Mesenchymal stem cell (in vitro differentiated cells and primary cell): ENCODE measurements at regions not wholly inside any gene's neighbourhood (a gene's known extent, or its start where the extent isn't known, plus 50 kb on each side); places are given as distances from the start of the nearest gene placed in this dataset.

ENCODE experiments used
- DNase-seq: peaks from one replicate; pipeline ENCODE4 v3.0.0-alpha.2; 2013
- H2AFZ ChIP-seq: one replicate; pipeline ENCODE4 v1.6.1; 2013; ENCODE audit warnings: low read depth, mild to moderate bottlenecking, control low read depth, inconsistent platforms, low read length, moderate library complexity
- H2AK5ac ChIP-seq: 2 replicates; pipeline ENCODE4 v1.6.1; 2013; ENCODE audit warnings: low read length, moderate library complexity, mild to moderate bottlenecking, inconsistent platforms; ENCODE audit not compliant: severe bottlenecking
- H2BK120ac ChIP-seq: one replicate; pipeline ENCODE4 v1.6.1; 2013; ENCODE audit warnings: low read depth, mild to moderate bottlenecking, inconsistent platforms, low read length, moderate library complexity
- H2BK12ac ChIP-seq, 2 experiments: one replicate each; pipeline ENCODE4 v1.6.1; 2013; ENCODE audit warnings: inconsistent platforms in 2 of 2, low read length in 2 of 2, mild to moderate bottlenecking in 2 of 2, moderate library complexity in 2 of 2, control low read depth in 1 of 2
- H2BK15ac ChIP-seq: one replicate; pipeline ENCODE4 v1.6.1; 2013; ENCODE audit warnings: mild to moderate bottlenecking, low read depth, inconsistent platforms; ENCODE audit not compliant: poor library complexity, severe bottlenecking
- H2BK5ac ChIP-seq: 2 replicates; pipeline ENCODE4 v1.6.1; 2013; ENCODE audit warnings: low read depth, mild to moderate bottlenecking, low read length, control low read depth, inconsistent platforms; ENCODE audit not compliant: poor library complexity, severe bottlenecking
- H3K14ac ChIP-seq, 2 experiments: one replicate each; pipeline ENCODE4 v1.6.1; 2013; ENCODE audit warnings: inconsistent platforms in 2 of 2, low read length in 2 of 2, control low read depth in 1 of 2, mild to moderate bottlenecking in 1 of 2, moderate library complexity in 1 of 2
- H3K18ac ChIP-seq, 2 experiments: one replicate each; pipeline ENCODE4 v1.6.1; 2013; ENCODE audit warnings: inconsistent platforms in 2 of 2, low read length in 2 of 2, control low read depth in 1 of 2, low read depth in 1 of 2, mild to moderate bottlenecking in 1 of 2
- H3K23ac ChIP-seq, 2 experiments: one replicate each; pipeline ENCODE4 v1.6.1; 2013; ENCODE audit warnings: inconsistent platforms in 2 of 2, low read length in 2 of 2, mild to moderate bottlenecking in 2 of 2, moderate library complexity in 2 of 2, control low read depth in 1 of 2
- H3K27ac ChIP-seq: 2 replicates; pipeline ENCODE4 v1.5.1; 2013; ENCODE audit warnings: mild to moderate bottlenecking, moderate library complexity, low read length, control low read depth, inconsistent platforms; ENCODE audit not compliant: poor library complexity, severe bottlenecking
- H3K27me3 ChIP-seq, 2 experiments: 2 replicates each; pipeline versions ENCODE4 v1.6.1 to v1.7.0; 2013; ENCODE audit warnings: low read length in 2 of 2, mild to moderate bottlenecking in 2 of 2, moderate library complexity in 2 of 2, control low read depth in 1 of 2, inconsistent platforms in 1 of 2; ENCODE audit not compliant: control insufficient read depth in 1 of 2, insufficient read depth in 1 of 2
- H3K36me3 ChIP-seq, 2 experiments: 2 replicates each; pipeline versions ENCODE4 v1.6.1 to v1.7.0; 2013; ENCODE audit warnings: low read length in 2 of 2, control low read depth in 1 of 2, inconsistent platforms in 1 of 2, low read depth in 1 of 2, mild to moderate bottlenecking in 1 of 2; ENCODE audit not compliant: insufficient read depth in 2 of 2, control insufficient read depth in 1 of 2
- H3K4ac ChIP-seq, 2 experiments: one replicate each; pipeline ENCODE4 v1.6.1; 2013; ENCODE audit warnings: inconsistent platforms in 2 of 2, low read length in 2 of 2, mild to moderate bottlenecking in 2 of 2, moderate library complexity in 2 of 2, control low read depth in 1 of 2, low read depth in 1 of 2
- H3K4me1 ChIP-seq: 2 replicates; pipeline ENCODE4 v1.6.1; 2013; ENCODE audit warnings: low read depth, low read length, control low read depth; ENCODE audit not compliant: control insufficient read depth, insufficient read depth
- H3K4me2 ChIP-seq: 2 replicates; pipeline ENCODE4 v1.6.1; 2013; ENCODE audit warnings: low read length, mild to moderate bottlenecking, inconsistent platforms; ENCODE audit not compliant: poor library complexity, severe bottlenecking
- H3K4me3 ChIP-seq, 2 experiments: 2 replicates each; pipeline versions ENCODE4 v1.5.1 to v1.7.0; 2013; ENCODE audit warnings: low read length in 2 of 2, mild to moderate bottlenecking in 2 of 2, control low read depth in 1 of 2, low read depth in 1 of 2; ENCODE audit not compliant: insufficient read depth in 1 of 2
- H3K79me1 ChIP-seq: replicated peaks from 2 replicates; pipeline ENCODE4 v1.6.1; 2013; ENCODE audit warnings: mild to moderate bottlenecking, control low read depth, low read length, inconsistent platforms; ENCODE audit not compliant: poor library complexity, severe bottlenecking
- H3K9ac ChIP-seq: 2 replicates; pipeline ENCODE4 v1.7.0; 2013; ENCODE audit warnings: mild to moderate bottlenecking, low read length, moderate library complexity
- H3K9me3 ChIP-seq: 2 replicates; pipeline ENCODE4 v1.7.0; 2013; ENCODE audit warnings: mild to moderate bottlenecking, low read length; ENCODE audit not compliant: control insufficient read depth
- H4K8ac ChIP-seq: one replicate; pipeline ENCODE4 v1.6.1; 2013; ENCODE audit warnings: inconsistent platforms, mild to moderate bottlenecking, low read length, moderate library complexity
- H4K91ac ChIP-seq: one replicate; pipeline ENCODE4 v1.6.1; 2013; ENCODE audit warnings: mild to moderate bottlenecking, low read length, inconsistent platforms
- WGBS: methylation state at CpG from one replicate; pipeline ENCODE4 v1.1.7; 2013; ENCODE audit warnings: mixed read lengths; 5-methylcytosine and 5-hydroxymethylcytosine counted together

DNA sequence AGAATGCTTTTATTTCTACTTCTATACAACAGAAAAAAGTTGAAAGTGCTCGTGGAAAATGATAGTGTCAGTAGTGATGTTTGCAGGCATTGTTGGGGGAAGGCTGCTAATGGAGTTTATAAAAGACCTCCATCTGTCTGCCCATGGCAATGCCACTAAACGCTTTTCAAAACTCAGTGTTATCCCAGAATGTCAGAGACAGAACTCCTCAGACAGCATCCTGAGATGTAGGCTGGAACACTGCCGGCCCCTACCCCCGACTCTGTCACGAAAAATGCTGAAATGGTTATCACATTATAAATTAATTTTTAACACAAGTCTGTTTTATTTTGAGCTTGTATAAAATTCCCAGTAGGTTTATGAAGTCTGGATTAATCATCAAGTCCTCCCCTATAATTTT, 128.9 kb downstream of the HS3ST1 start:
- H2BK15ac ChIP-seq: no peak overlapping the region
- DNase-seq: no peak
- H4K8ac ChIP-seq: no peak overlapping the region
- no peak overlapping the region for H4K91ac ChIP-seq
- no peak overlapping the region for H3K14ac ChIP-seq
- no peaks in the 10 kb centered on the region for H3K4me1 ChIP-seq
- H2AK5ac ChIP-seq: no peak overlapping the region
- H2AFZ ChIP-seq: no peak overlapping the region
- H3K18ac ChIP-seq: no peak overlapping the region
- 55% methylated on average over 2 of the region's 5 CpGs for WGBS
- no peak overlapping the region for H3K23ac ChIP-seq
- H2BK5ac ChIP-seq: no peak overlapping the region
- no peak overlapping the region for H2BK12ac ChIP-seq
- no peaks in the 10 kb centered on the region for H3K79me1 ChIP-seq
- no peak overlapping the region for H3K9ac ChIP-seq
- no peak overlapping the region for H3K4ac ChIP-seq
- H3K27me3 ChIP-seq: no peaks in the 10 kb centered on the region
- no peak overlapping the region for H3K27ac ChIP-seq
- H2BK120ac ChIP-seq: no peak overlapping the region
- no peak overlapping the region for H3K4me2 ChIP-seq
- no peaks in the 10 kb centered on the region for H3K9me3 ChIP-seq
- H3K4me3 ChIP-seq: no peak overlapping the region
- H3K36me3 ChIP-seq: no peaks in the 10 kb centered on the region

DNA sequence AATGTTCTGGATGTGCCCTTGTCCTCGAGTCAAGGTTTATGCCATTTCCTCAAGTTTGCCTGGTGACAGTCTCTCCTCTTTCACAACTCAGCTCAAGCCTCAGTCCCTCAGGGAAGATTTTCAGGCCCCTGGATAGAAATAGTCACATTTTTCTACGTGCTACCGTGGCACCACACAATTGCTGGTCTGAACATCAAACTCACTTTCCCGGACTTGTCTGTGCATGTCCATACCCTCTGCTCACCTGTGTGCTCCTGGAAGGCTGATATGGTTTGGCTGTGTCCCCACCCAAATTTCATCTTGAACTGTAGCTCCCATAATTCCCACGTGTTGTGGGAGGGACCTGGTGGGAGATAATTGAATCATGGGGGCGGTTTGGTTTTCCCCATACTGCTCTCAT, 129.7 kb downstream of the HS3ST1 start:
- no peak overlapping the region for H2AFZ ChIP-seq
- no peaks in the 10 kb centered on the region for H3K79me1 ChIP-seq
- no peaks in the 10 kb centered on the region for H3K9me3 ChIP-seq
- no peak for DNase-seq
- H3K23ac ChIP-seq: no peak overlapping the region
- no peak overlapping the region for H2BK120ac ChIP-seq
- H3K27ac ChIP-seq: no peak overlapping the region
- H2BK5ac ChIP-seq: no peak overlapping the region
- no peak overlapping the region for H4K91ac ChIP-seq
- no peak overlapping the region for H3K9ac ChIP-seq
- no peaks in the 10 kb centered on the region for H3K4me1 ChIP-seq
- no peaks in the 10 kb centered on the region for H3K36me3 ChIP-seq
- peak overlapping the region in 1 of 2 experiments; percentile 11 for H3K18ac ChIP-seq
- H3K4ac ChIP-seq: no peak overlapping the region
- no peak overlapping the region for H3K4me3 ChIP-seq
- no peaks in the 10 kb centered on the region for H3K27me3 ChIP-seq
- no peak overlapping the region for H2BK12ac ChIP-seq
- H3K4me2 ChIP-seq: no peak overlapping the region
- H2BK15ac ChIP-seq: no peak overlapping the region
- no peak overlapping the region for H3K14ac ChIP-seq
- no peak overlapping the region for H4K8ac ChIP-seq
- 93% methylated on average over 5 of the region's 6 CpGs for WGBS
- H2AK5ac ChIP-seq: no peak overlapping the region

GRCh38 chr4:11298451-11298850, 130.2 kb downstream of the HS3ST1 start:
- no peak overlapping the region for H2BK120ac ChIP-seq
- no peak overlapping the region for H3K4me3 ChIP-seq
- H3K9me3 ChIP-seq: no peaks in the 10 kb centered on the region
- no peak overlapping the region for H3K14ac ChIP-seq
- H3K27me3 ChIP-seq: no peaks in the 10 kb centered on the region
- H3K4ac ChIP-seq: no peak overlapping the region
- H3K4me2 ChIP-seq: no peak overlapping the region
- H3K9ac ChIP-seq: no peak overlapping the region
- no peak overlapping the region for H2BK15ac ChIP-seq
- H2BK5ac ChIP-seq: no peak overlapping the region
- H4K8ac ChIP-seq: no peak overlapping the region
- no peak overlapping the region for H2BK12ac ChIP-seq
- no peak overlapping the region for H3K23ac ChIP-seq
- H3K27ac ChIP-seq: no peak overlapping the region
- no peaks in the 10 kb centered on the region for H3K4me1 ChIP-seq
- no peak overlapping the region for H2AK5ac ChIP-seq
- no peak overlapping the region for H2AFZ ChIP-seq
- no peak for DNase-seq
- H3K18ac ChIP-seq: no peak overlapping the region
- no peaks in the 10 kb centered on the region for H3K79me1 ChIP-seq
- WGBS: 75% methylated on average over 1 of the region's 1 CpG
- H3K36me3 ChIP-seq: no peaks in the 10 kb centered on the region
- H4K91ac ChIP-seq: no peak overlapping the region

DNA sequence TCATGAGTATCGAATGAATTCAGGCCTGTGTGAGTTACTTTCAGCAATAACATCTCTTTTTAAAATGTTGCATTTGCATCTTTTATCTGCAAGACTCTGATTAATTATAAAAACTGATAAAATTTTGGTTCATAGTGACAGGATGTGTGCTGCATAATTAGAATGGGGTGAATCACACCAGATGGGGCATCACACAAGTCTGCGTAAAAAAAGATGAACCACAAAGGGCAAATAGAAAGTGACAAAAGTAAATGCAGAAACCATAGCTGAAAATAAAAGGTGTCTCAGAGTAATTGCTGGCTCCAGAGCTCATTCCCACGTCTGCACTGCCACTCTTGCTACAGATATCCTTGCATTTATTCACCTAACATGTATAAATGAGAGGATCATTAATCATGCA, 131.1 kb downstream of the HS3ST1 start:
- Histone ChIP-seq H3K4ac (no peak overlapping the region), H2AFZ (no peak overlapping the region), H3K4me1 (no peaks in the 10 kb centered on the region), H3K23ac (no peak overlapping the region), H2AK5ac (no peak overlapping the region), H3K27me3 (no peaks in the 10 kb centered on the region), H3K4me3 (no peak overlapping the region), H2BK12ac (no peak overlapping the region), H2BK5ac (no peak overlapping the region), H2BK120ac (no peak overlapping the region), H3K18ac (no peak overlapping the region), H3K79me1 (no peaks in the 10 kb centered on the region), H3K27ac (no peak overlapping the region), H3K36me3 (no peaks in the 10 kb centered on the region), H3K9me3 (no peaks in the 10 kb centered on the region), H4K8ac (no peak overlapping the region), H4K91ac (no peak overlapping the region), H2BK15ac (no peak overlapping the region), H3K9ac (no peak overlapping the region), H3K4me2 (no peak overlapping the region), H3K14ac (no peak overlapping the region)
- WGBS: 80% methylated on average over 3 of the region's 3 CpGs
- no peak for DNase-seq
